Endodermal cell (in vitro differentiated cells): ENCODE measurements at regions not wholly inside any gene's neighbourhood (a gene's known extent, or its start where the extent isn't known, plus 50 kb on each side); places are given as distances from the start of the nearest gene placed in this dataset.

Source experiments
- DNase-seq: peaks from one replicate; pipeline ENCODE4 v3.0.0-alpha.2; 2017
- H3K27ac ChIP-seq: 2 replicates; pipeline ENCODE4 v1.5.1; 2013; ENCODE audit warnings: mild to moderate bottlenecking, low read depth, low read length, moderate library complexity
- H3K27me3 ChIP-seq: 2 replicates; pipeline ENCODE4 v1.6.1; 2013; ENCODE audit warnings: mild to moderate bottlenecking, low read length, moderate library complexity; ENCODE audit not compliant: insufficient read depth, control insufficient read depth, poor library complexity, severe bottlenecking
- H3K36me3 ChIP-seq: 2 replicates; pipeline ENCODE4 v1.7.0; 2013; ENCODE audit warnings: mild to moderate bottlenecking, low read length, moderate library complexity; ENCODE audit not compliant: control insufficient read depth, insufficient read depth
- H3K4me1 ChIP-seq: one replicate; pipeline ENCODE4 v1.7.0; 2013; ENCODE audit warnings: low read length; ENCODE audit not compliant: control insufficient read depth, insufficient read depth
- H3K4me3 ChIP-seq: 2 replicates; pipeline ENCODE4 v1.5.1; 2013; ENCODE audit warnings: mild to moderate bottlenecking, low read length, moderate library complexity
- H3K9ac ChIP-seq: 2 replicates; pipeline ENCODE4 v1.6.1; 2013; ENCODE audit warnings: mild to moderate bottlenecking, low read length, moderate library complexity; ENCODE audit not compliant: poor library complexity, severe bottlenecking; ENCODE audit errors: extremely low read depth
- H3K9me3 ChIP-seq: 2 replicates; pipeline ENCODE4 v1.6.1; 2013; ENCODE audit warnings: mild to moderate bottlenecking, low read length, moderate library complexity; ENCODE audit not compliant: control insufficient read depth
- H3K27ac Mint-ChIP-seq: 2 replicates; pipeline ENCODE4 v1.8.0; 2020; ENCODE audit warnings: mixed read lengths
- H3K27me3 Mint-ChIP-seq: 2 replicates; pipeline ENCODE4 v1.8.0; 2021; ENCODE audit warnings: mild to moderate bottlenecking, mixed read lengths; ENCODE audit not compliant: insufficient read depth
- H3K36me3 Mint-ChIP-seq: 2 replicates; pipeline ENCODE4 v1.8.0; 2020; ENCODE audit warnings: low read depth, mixed read lengths
- H3K4me1 Mint-ChIP-seq: 2 replicates; pipeline ENCODE4 v1.8.0; 2020; ENCODE audit warnings: mixed read lengths
- H3K4me3 Mint-ChIP-seq: 2 replicates; pipeline ENCODE4 v1.8.0; 2020; ENCODE audit warnings: mild to moderate bottlenecking, moderate library complexity, mixed read lengths
- H3K9me3 Mint-ChIP-seq: 2 replicates; pipeline ENCODE4 v1.8.0; 2020; ENCODE audit warnings: mild to moderate bottlenecking, mixed read lengths
- CTCF ChIP-seq: fragments of 200-600 bp; sonication (generic); conservative IDR thresholded peaks from 2 replicates; pipeline ENCODE4 v1.5.0; 2021; ENCODE audit warnings: antibody characterized with exemption, mild to moderate bottlenecking
- WGBS, 2 experiments: methylation state at CpG; one replicate each; pipeline versions ENCODE4 v1.1.5 to v1.1.7; 2013; ENCODE audit warnings: missing lambda C conversion rate in 2 of 2, mixed read lengths in 1 of 2; ENCODE audit not compliant: insufficient coverage in 1 of 2, insufficient read length in 1 of 2; 5-methylcytosine and 5-hydroxymethylcytosine counted together

GRCh38 chr6:113004054-113004453, 656.9 kb downstream of the RFPL4B start:
- Mint-ChIP-seq H3K4me1 (peaks cover 2% of the 10 kb centered on the region), H3K9me3 (no peaks in the 10 kb centered on the region), H3K4me3 (no peak overlapping the region), H3K27ac (no peak overlapping the region), H3K27me3 (no peaks in the 10 kb centered on the region), H3K36me3 (no peaks in the 10 kb centered on the region)
- no peak overlapping the region for H3K27ac ChIP-seq
- no peaks in the 10 kb centered on the region for H3K9me3 ChIP-seq
- no peak overlapping the region for H3K9ac ChIP-seq
- no peaks in the 10 kb centered on the region for H3K27me3 ChIP-seq
- DNase-seq, result no peak
- 83% methylated on average over 1 of the region's 1 CpG; no CpG with 5 or more reads in 1 of the 2 experiments for WGBS, 2 experiments
- no peak overlapping the region for H3K4me3 ChIP-seq
- H3K4me1 ChIP-seq, result no peaks in the 10 kb centered on the region
- TF ChIP-seq CTCF, result no peak
- H3K36me3 ChIP-seq, result no peaks in the 10 kb centered on the region

- Mint-ChIP-seq H3K9me3 (no peaks in the 10 kb centered on the region), H3K4me1 (peaks cover 2% of the 10 kb centered on the region), H3K36me3 (no peaks in the 10 kb centered on the region), H3K4me3 (no peak overlapping the region), H3K27ac (no peak overlapping the region), H3K27me3 (no peaks in the 10 kb centered on the region)
- Histone ChIP-seq H3K4me1 (no peaks in the 10 kb centered on the region), H3K4me3 (no peak overlapping the region), H3K27ac (no peak overlapping the region), H3K36me3 (no peaks in the 10 kb centered on the region), H3K27me3 (no peaks in the 10 kb centered on the region), H3K9ac (no peak overlapping the region), H3K9me3 (no peaks in the 10 kb centered on the region)
- 96 to 100% methylated on average over 1 to 3 of the region's 3 CpGs for WGBS, 2 experiments
- no peak for TF ChIP-seq CTCF
- no peak for DNase-seq
These were observed 657.5 kb downstream of the RFPL4B start for GRCh38 chr6:113004470-113005270.

DNA sequence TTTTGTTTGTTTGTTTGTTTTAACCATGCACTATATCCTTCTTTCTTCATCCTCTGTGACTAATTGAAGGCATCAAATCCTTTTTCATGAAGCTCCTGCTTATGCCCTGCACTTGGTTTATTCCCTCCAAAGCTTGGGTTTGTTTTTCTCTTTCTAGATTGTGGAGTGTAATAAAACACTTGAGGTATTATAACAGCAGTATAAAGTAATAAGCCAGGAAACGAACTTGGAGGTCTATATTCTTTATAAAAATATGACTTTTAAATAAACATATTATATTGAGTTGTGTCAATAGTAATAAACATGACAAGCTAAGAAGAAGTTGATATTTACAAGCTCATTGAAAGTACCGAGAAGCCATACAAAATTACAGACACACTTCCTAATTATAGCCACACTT, 659.4 kb downstream of the RFPL4B start:
- H3K9me3 ChIP-seq, result no peaks in the 10 kb centered on the region
- no peak overlapping the region for H3K9ac ChIP-seq
- Mint-ChIP-seq H3K9me3 (no peaks in the 10 kb centered on the region), H3K27ac (no peak overlapping the region), H3K36me3 (no peaks in the 10 kb centered on the region), H3K4me1 (peaks cover 2% of the 10 kb centered on the region), H3K4me3 (no peak overlapping the region), H3K27me3 (no peaks in the 10 kb centered on the region)
- no peak for TF ChIP-seq CTCF
- no peak overlapping the region for H3K4me3 ChIP-seq
- no CpG with 5 or more reads among the region's 2 CpGs for WGBS, 2 experiments
- no peak for DNase-seq
- H3K27ac ChIP-seq, result no peak overlapping the region
- H3K36me3 ChIP-seq, result no peaks in the 10 kb centered on the region
- no peaks in the 10 kb centered on the region for H3K27me3 ChIP-seq
- H3K4me1 ChIP-seq, result no peaks in the 10 kb centered on the region
